GM19395 (cell line): ENCODE measurements at regions not wholly inside any gene's neighbourhood (a gene's known extent, or its start where the extent isn't known, plus 50 kb on each side); places are given as distances from the start of the nearest gene placed in this dataset.
"Not testable (repeated sequence)": the region's sequence is repeated elsewhere in the genome, so short reads cannot be mapped to it uniquely, and the experiment has no call there.

Experiments used
- ATAC-seq: cut with Tn5 transposase; IDR thresholded peaks from one replicate; pipeline ENCODE4 v1.9.1; 2021; ENCODE audit warnings: mild to moderate bottlenecking, moderate library complexity; ENCODE audit not compliant: unreplicated experiment

- ATAC-seq: no peak
These were observed 118.6 kb upstream of the SKOR2 start for GRCh38 chr18:47370052-47370451.

GRCh38 chr18:47354061-47354460 lies 102.6 kb upstream of the SKOR2 start:
- ATAC-seq: not testable (repeated sequence)

- no peak for ATAC-seq
These were observed 94.6 kb upstream of the SKOR2 start for GRCh38 chr18:47346016-47346415.

- ATAC-seq: no peak
These were observed 93.8 kb upstream of the SKOR2 start for GRCh38 chr18:47345291-47345690.

- no peak for ATAC-seq
These were observed 91.8 kb upstream of the SKOR2 start for GRCh38 chr18:47343291-47343690.

GRCh38 chr18:47342566-47342965 lies 91.1 kb upstream of the SKOR2 start:
- no peak for ATAC-seq

- ATAC-seq: no peak
These were observed 90.2 kb upstream of the SKOR2 start for GRCh38 chr18:47341678-47342077.

GRCh38 chr18:47334966-47335365 lies 83.5 kb upstream of the SKOR2 start:
- no peak for ATAC-seq

GRCh38 chr18:47333926-47334635 lies 82.6 kb upstream of the SKOR2 start:
- ATAC-seq: no peak

- no peak for ATAC-seq
These were observed 80.2 kb upstream of the SKOR2 start for GRCh38 chr18:47331641-47332040.

- no peak for ATAC-seq
These were observed 79.6 kb upstream of the SKOR2 start for GRCh38 chr18:47331026-47331425.

- ATAC-seq: no peak
These were observed 71.7 kb upstream of the SKOR2 start for GRCh38 chr18:47323158-47323557.

- ATAC-seq: no peak
These were observed 70.4 kb upstream of the SKOR2 start for GRCh38 chr18:47321815-47322214.

GRCh38 chr18:47317824-47318508 lies 66.5 kb upstream of the SKOR2 start:
- no peak for ATAC-seq

- ATAC-seq: no peak
These were observed 65.5 kb upstream of the SKOR2 start for GRCh38 chr18:47316924-47317323.

- no peak for ATAC-seq
These were observed 62.4 kb upstream of the SKOR2 start for GRCh38 chr18:47313901-47314300.

GRCh38 chr18:47311585-47311984 lies 60.1 kb upstream of the SKOR2 start:
- no peak for ATAC-seq
